Embryonic facial prominence (tissue), 1 donor: ENCODE measurements at regions not wholly inside any gene's neighbourhood (a gene's known extent, or its start where the extent isn't known, plus 50 kb on each side); places are given as distances from the start of the nearest gene placed in this dataset.
A peak's percentile ranks its signal among the peaks of the same experiment; 100 is the strongest.

ENCODE experiments used
- DNase-seq: peaks from one replicate; pipeline ENCODE4 v3.0.0-alpha.2; 2016; ENCODE audit errors: extremely low spot score

- DNase-seq, result no peak
Observed at GRCh38 chr2:63658176-63658968, 69.6 kb downstream of the MDH1 start.

GRCh38 chr2:63660060-63660459 is 71.3 kb downstream of the MDH1 start:
- no peak for DNase-seq

- DNase-seq, result no peak
Observed at GRCh38 chr2:63661076-63661475, 72.3 kb downstream of the MDH1 start.

- DNase-seq, result no peak
Observed at GRCh38 chr2:63662028-63662804, 73.5 kb downstream of the MDH1 start.

GRCh38 chr2:63663013-63663864 is 74.5 kb downstream of the MDH1 start:
- no peak for DNase-seq

GRCh38 chr2:63665091-63665490 is 76.3 kb downstream of the MDH1 start:
- no peak for DNase-seq

- DNase-seq, result peak; percentile 53
Observed at GRCh38 chr2:63665846-63666475, 77.2 kb downstream of the MDH1 start.

- no peak for DNase-seq
Observed at GRCh38 chr2:63667132-63667700, 78.5 kb downstream of the MDH1 start.

GRCh38 chr2:63668000-63668399 is 79.2 kb downstream of the MDH1 start:
- DNase-seq, result no peak

- DNase-seq, result no peak
Observed at GRCh38 chr2:63668466-63668865, 79.7 kb downstream of the MDH1 start.

GRCh38 chr2:63669596-63669995 is 80.8 kb downstream of the MDH1 start:
- no peak for DNase-seq

- DNase-seq, result no peak
Observed at GRCh38 chr2:63673865-63674533, 85.2 kb downstream of the MDH1 start.

- DNase-seq, result peak; percentile 33
Observed at GRCh38 chr2:63675026-63675425, 86.3 kb downstream of the MDH1 start.

GRCh38 chr2:63676135-63676534 is 87.4 kb downstream of the MDH1 start:
- no peak for DNase-seq

GRCh38 chr2:63678085-63678484 is 89.3 kb downstream of the MDH1 start:
- no peak for DNase-seq

- no peak for DNase-seq
Observed at GRCh38 chr2:63678551-63678950, 89.8 kb downstream of the MDH1 start.

GRCh38 chr2:63679252-63679855 is 90.6 kb downstream of the MDH1 start:
- DNase-seq, result no peak

GRCh38 chr2:63680455-63680854 is 91.7 kb downstream of the MDH1 start:
- DNase-seq, result no peak

- DNase-seq, result no peak
Observed at GRCh38 chr2:63681896-63682295, 93.1 kb downstream of the MDH1 start.

GRCh38 chr2:63692002-63692606 is 103.3 kb downstream of the MDH1 start:
- peak; percentile 35 for DNase-seq
